ENCODE measurements at regions not wholly inside any gene's neighbourhood (a gene's known extent, or its start where the extent isn't known, plus 50 kb on each side); places are given as distances from the start of the nearest gene placed in this dataset.

GRCh38 chr2:189391201-189391600 is 50.1 kb upstream of the WDR75 start:
- Histone ChIP-seq H3K27me3 (replicated peaks in 1 of 2; ENCODE audit: control insufficient read depth in 2 of 2, insufficient read depth in 2 of 2, low read length in 1 of 2) (no peaks in the 10 kb centered on the region), H3K27ac (ENCODE audit: control insufficient read depth, insufficient read depth) (no peak overlapping the region), H3K36me3 (ENCODE audit: control insufficient read depth in 2 of 2, insufficient read depth in 2 of 2, low read length in 1 of 2) (no peaks in the 10 kb centered on the region), H4K20me1 (ENCODE audit: control insufficient read depth, insufficient read depth) (no peaks in the 10 kb centered on the region), H3K4me1 (ENCODE audit: control insufficient read depth, insufficient read depth, low read length) (no peaks in the 10 kb centered on the region), H3K9ac (ENCODE audit: control insufficient read depth, insufficient read depth, low read length) (no peak overlapping the region), H3K9me3 (replicated peaks; ENCODE audit: control insufficient read depth, insufficient read depth, low read length) (no peaks in the 10 kb centered on the region), H3K4me2 (ENCODE audit: control insufficient read depth, insufficient read depth) (no peak overlapping the region), H2AFZ (ENCODE audit: control insufficient read depth, low read depth, low read length) (no peak overlapping the region), H3K4me3 (no peak overlapping the region), H3K79me2 (ENCODE audit: control insufficient read depth, insufficient read depth, low read length) (no peaks in the 10 kb centered on the region)
- no peak for FAIRE-seq
- no peak for DNase-seq (ENCODE audit: low read depth, low spot score)
- intact Hi-C loops (cut with micrococcal nuclease; ENCODE audit: unreplicated experiment) = no loop called here
- BruUV-seq (replicated peaks) = no TSS peak
- ChIA-PET POLR2A (no interaction called here), CTCF (no interaction called here), RAD21 (ENCODE audit: unreplicated experiment) (no interaction called here), SMC1A (ENCODE audit: uncharacterized antibody, unreplicated experiment) (no interaction called here)
- in situ Hi-C loops (cut with MboI) = no loop called here
- WGBS (ENCODE audit: insufficient coverage, insufficient replicate concordance, low lambda C conversion rate, missing lambda C conversion rate) = 28% methylated on average over 3 of the region's 3 CpGs
- no peak for ATAC-seq
- TF ChIP-seq FOS (IDR thresholded peaks at IDR 0.05; ENCODE audit: borderline replicate concordance, extremely low read depth, insufficient read length) (no peak), MAX (IDR thresholded peaks at IDR 0.05; ENCODE audit: low read depth, low read length) (no peak), BHLHE40 (IDR thresholded peaks at IDR 0.05; ENCODE audit: borderline replicate concordance in 1 of 2, low read depth in 2 of 2, low read length in 1 of 2) (no peak), PKNOX1 (IDR thresholded peaks at IDR 0.05) (no peak), TCF7 (IDR thresholded peaks at IDR 0.05; ENCODE audit: borderline replicate concordance) (no peak), HCFC1 (IDR thresholded peaks at IDR 0.05; ENCODE audit: low read length) (no peak), PBX3 (IDR thresholded peaks at IDR 0.05; ENCODE audit: insufficient replicate concordance, low read depth, low read length) (no peak), PRDM15 (CRISPR knock-in tag; IDR thresholded peaks at IDR 0.05) (no peak), NFXL1 (IDR thresholded peaks at IDR 0.05; ENCODE audit: borderline replicate concordance) (no peak), REST (IDR thresholded peaks at IDR 0.05; ENCODE audit: low read depth, low read length) (no peak), SMARCA5 (IDR thresholded peaks at IDR 0.05) (no peak), SKIL (IDR thresholded peaks at IDR 0.05; ENCODE audit: low read depth, poor library complexity, severe bottlenecking) (no peak)

Measured in GM12878 (cell line).